ENCODE measurements at regions not wholly inside any gene's neighbourhood (a gene's known extent, or its start where the extent isn't known, plus 50 kb on each side); places are given as distances from the start of the nearest gene placed in this dataset.

DNA sequence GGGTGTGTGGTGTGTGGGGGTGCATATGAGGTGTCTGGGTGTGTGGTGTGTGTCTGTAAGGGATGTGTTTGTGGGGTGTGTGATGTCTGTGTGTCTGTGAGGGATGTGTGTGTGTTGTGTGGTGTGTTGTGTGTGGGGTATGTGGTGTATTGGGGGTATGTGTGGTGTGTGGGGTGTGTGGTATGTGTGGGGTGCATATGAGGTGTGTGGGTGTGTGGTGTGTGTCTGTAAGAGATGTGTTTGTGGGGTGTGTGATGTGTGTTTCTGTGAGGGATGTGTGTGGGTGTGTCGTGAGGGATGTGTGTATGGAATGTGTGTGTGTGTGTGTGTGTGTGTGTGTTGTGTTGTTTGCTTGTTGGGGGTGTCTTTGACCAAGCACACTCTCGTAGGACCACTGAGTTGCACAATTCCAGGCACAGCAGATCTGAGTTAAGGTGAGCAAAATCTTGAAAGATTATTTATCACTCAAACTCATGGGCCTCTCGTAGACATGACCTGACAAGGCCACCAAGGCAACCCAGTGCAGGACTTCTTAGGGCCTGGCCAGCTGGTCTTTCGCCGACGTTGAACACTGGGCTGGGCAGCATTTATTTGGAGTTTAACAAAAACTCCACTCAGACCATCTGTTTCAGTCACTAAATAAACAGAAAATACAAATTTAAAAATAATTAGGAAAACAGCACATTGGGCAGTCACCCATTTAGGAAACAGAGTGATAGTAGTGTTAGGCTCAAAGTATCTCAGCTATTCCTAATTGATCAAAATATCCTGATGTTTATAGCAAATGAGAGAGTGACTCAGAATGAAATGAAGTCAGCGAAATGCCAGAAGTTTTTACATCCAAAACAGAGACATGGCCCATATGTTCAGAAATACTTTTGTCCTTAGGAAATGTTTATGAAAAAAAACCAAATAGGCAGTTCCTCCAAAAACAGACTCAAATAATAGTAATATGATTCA is 301.1 kb downstream of the FGF9 start:
- H2AFZ ChIP-seq (ENCODE audit: control insufficient read depth, low read length), result no peak overlapping the region
- H4K20me1 ChIP-seq (ENCODE audit: control insufficient read depth, extremely low read depth, insufficient read depth, low read length), result no peaks in the 10 kb centered on the region
- no peaks in the 10 kb centered on the region for H3K36me3 ChIP-seq (ENCODE audit: control insufficient read depth in 2 of 2, extremely low read depth in 1 of 2, insufficient read depth in 2 of 2, low read length in 2 of 2)
- H3K9me3 ChIP-seq (ENCODE audit: control insufficient read depth, low read depth, low read length), result no peaks in the 10 kb centered on the region
- H3K9me1 ChIP-seq (ENCODE audit: control insufficient read depth, extremely low read depth, insufficient read depth, low read length), result no peaks in the 10 kb centered on the region
- FAIRE-seq (no peak), DNase-seq (ENCODE audit: low read depth, low spot score) (no peak)
- H3K4me1 ChIP-seq (ENCODE audit: control insufficient read depth, extremely low read depth, insufficient read depth, low read length), result no peaks in the 10 kb centered on the region
- H3K9ac ChIP-seq (ENCODE audit: control insufficient read depth, extremely low read depth, insufficient read depth, low read length), result no peak overlapping the region
- no peaks in the 10 kb centered on the region for H3K27me3 ChIP-seq (ENCODE audit: control insufficient read depth, extremely low read depth, insufficient read depth, low read length)
- H3K4me2 ChIP-seq (ENCODE audit: control insufficient read depth, extremely low read depth, insufficient read depth, low read depth, low read length), result no peak overlapping the region
- H3K4me3 ChIP-seq (ENCODE audit: control insufficient read depth in 2 of 3, extremely low read depth in 1 of 3, insufficient read depth in 2 of 3, low read depth in 1 of 3, low read length in 3 of 3), result no peak overlapping the region
- dilution Hi-C loops (cut with MboI; ENCODE audit: extremely low pct_ligation_motif_present, low sequenced_read_pairs), result no loop called here
- no peak overlapping the region for H3K27ac ChIP-seq (ENCODE audit: control insufficient read depth, insufficient read depth, low read length)
- H3K79me2 ChIP-seq (ENCODE audit: control insufficient read depth, insufficient read depth, low read length), result no peaks in the 10 kb centered on the region
- TF ChIP-seq EZH2 (IDR thresholded peaks at IDR 0.05; ENCODE audit: low read length), result no peak
- TF ChIP-seq, protein P1, sequence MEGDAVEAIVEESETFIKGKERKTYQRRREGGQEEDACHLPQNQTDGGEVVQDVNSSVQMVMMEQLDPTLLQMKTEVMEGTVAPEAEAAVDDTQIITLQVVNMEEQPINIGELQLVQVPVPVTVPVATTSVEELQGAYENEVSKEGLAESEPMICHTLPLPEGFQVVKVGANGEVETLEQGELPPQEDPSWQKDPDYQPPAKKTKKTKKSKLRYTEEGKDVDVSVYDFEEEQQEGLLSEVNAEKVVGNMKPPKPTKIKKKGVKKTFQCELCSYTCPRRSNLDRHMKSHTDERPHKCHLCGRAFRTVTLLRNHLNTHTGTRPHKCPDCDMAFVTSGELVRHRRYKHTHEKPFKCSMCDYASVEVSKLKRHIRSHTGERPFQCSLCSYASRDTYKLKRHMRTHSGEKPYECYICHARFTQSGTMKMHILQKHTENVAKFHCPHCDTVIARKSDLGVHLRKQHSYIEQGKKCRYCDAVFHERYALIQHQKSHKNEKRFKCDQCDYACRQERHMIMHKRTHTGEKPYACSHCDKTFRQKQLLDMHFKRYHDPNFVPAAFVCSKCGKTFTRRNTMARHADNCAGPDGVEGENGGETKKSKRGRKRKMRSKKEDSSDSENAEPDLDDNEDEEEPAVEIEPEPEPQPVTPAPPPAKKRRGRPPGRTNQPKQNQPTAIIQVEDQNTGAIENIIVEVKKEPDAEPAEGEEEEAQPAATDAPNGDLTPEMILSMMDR (optimal IDR thresholded peaks at IDR 0.05 in 1 of 3, IDR thresholded peaks at IDR 0.05 in 1 of 3, conservative IDR thresholded peaks at IDR 0.05 in 1 of 3; ENCODE audit: extremely low read depth in 1 of 3, insufficient read depth in 2 of 3, low read length in 3 of 3), result no peak

DNA sequence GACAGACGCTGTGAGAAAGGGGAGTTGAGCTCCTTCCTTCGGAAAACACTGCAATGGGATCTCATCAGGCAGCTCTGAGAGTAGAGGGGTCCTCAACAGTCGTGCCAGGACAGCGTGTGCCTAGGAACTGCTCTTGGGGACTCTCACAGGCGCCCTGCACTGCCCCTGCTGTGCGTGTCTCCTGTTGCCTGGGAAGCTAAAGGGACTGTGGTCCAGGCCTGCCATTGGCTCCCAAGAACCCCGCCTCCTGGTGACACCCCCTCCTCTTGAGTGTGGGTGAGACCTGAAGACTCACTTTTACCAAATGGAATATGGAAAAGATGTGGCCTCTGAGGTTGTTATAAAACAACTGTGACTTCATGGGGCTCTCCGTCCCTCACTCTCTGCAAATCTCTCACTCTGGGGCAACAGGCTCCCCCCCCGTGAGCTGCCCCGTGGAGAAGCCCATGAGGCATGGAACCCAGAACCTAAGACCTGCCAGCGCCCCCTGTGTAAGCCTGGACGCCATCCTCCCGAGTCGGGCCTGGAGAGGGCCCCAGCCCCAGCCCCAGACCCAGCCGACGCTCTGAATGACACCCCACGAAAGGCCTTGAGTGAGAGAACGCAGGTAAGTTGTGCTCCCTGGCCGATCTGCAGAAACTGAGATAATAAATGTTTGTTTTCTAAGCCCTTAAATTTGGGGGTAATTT is 302.7 kb downstream of the FGF9 start:
- no peaks in the 10 kb centered on the region for H3K9me3 ChIP-seq (ENCODE audit: control insufficient read depth, low read depth, low read length)
- H3K4me3 ChIP-seq (ENCODE audit: control insufficient read depth in 2 of 3, extremely low read depth in 1 of 3, insufficient read depth in 2 of 3, low read depth in 1 of 3, low read length in 3 of 3), result no peak overlapping the region
- no peak overlapping the region for H3K4me2 ChIP-seq (ENCODE audit: control insufficient read depth, extremely low read depth, insufficient read depth, low read depth, low read length)
- TF ChIP-seq, protein P1 (optimal IDR thresholded peaks at IDR 0.05 in 1 of 3, IDR thresholded peaks at IDR 0.05 in 1 of 3, conservative IDR thresholded peaks at IDR 0.05 in 1 of 3; ENCODE audit: extremely low read depth in 1 of 3, insufficient read depth in 2 of 3, low read length in 3 of 3), result no peak
- H2AFZ ChIP-seq (ENCODE audit: control insufficient read depth, low read length), result no peak overlapping the region
- no peaks in the 10 kb centered on the region for H3K4me1 ChIP-seq (ENCODE audit: control insufficient read depth, extremely low read depth, insufficient read depth, low read length)
- no peaks in the 10 kb centered on the region for H3K36me3 ChIP-seq (ENCODE audit: control insufficient read depth in 2 of 2, extremely low read depth in 1 of 2, insufficient read depth in 2 of 2, low read length in 2 of 2)
- no peaks in the 10 kb centered on the region for H4K20me1 ChIP-seq (ENCODE audit: control insufficient read depth, extremely low read depth, insufficient read depth, low read length)
- no peaks in the 10 kb centered on the region for H3K79me2 ChIP-seq (ENCODE audit: control insufficient read depth, insufficient read depth, low read length)
- no peaks in the 10 kb centered on the region for H3K9me1 ChIP-seq (ENCODE audit: control insufficient read depth, extremely low read depth, insufficient read depth, low read length)
- DNase-seq (ENCODE audit: low read depth, low spot score) (no peak), FAIRE-seq (no peak)
- dilution Hi-C loops (cut with MboI; ENCODE audit: extremely low pct_ligation_motif_present, low sequenced_read_pairs), result no loop called here
- no peaks in the 10 kb centered on the region for H3K27me3 ChIP-seq (ENCODE audit: control insufficient read depth, extremely low read depth, insufficient read depth, low read length)
- H3K27ac ChIP-seq (ENCODE audit: control insufficient read depth, insufficient read depth, low read length), result no peak overlapping the region
- H3K9ac ChIP-seq (ENCODE audit: control insufficient read depth, extremely low read depth, insufficient read depth, low read length), result no peak overlapping the region

Data from keratinocyte (primary cell).